GM18505 (cell line): ENCODE measurements at regions not wholly inside any gene's neighbourhood (a gene's known extent, or its start where the extent isn't known, plus 50 kb on each side); places are given as distances from the start of the nearest gene placed in this dataset.

Experiments used
- ATAC-seq: cut with Tn5 transposase; IDR thresholded peaks from one replicate; pipeline ENCODE4 v1.9.1; 2021; ENCODE audit not compliant: unreplicated experiment
- POLR2A ChIP-seq: IDR thresholded peaks from 4 replicates; pipeline ENCODE4 v1.6.1; 2011; ENCODE audit warnings: borderline replicate concordance; ENCODE audit not compliant: insufficient read depth, insufficient read length; ENCODE audit errors: extremely low read depth

GRCh38 chr5:143671674-143672569, 140.0 kb upstream of the HMHB1 start:
- TF ChIP-seq POLR2A, result no peak
- no peak for ATAC-seq

GRCh38 chr5:143671021-143671420, 140.9 kb upstream of the HMHB1 start:
- no peak for ATAC-seq
- no peak for TF ChIP-seq POLR2A

DNA sequence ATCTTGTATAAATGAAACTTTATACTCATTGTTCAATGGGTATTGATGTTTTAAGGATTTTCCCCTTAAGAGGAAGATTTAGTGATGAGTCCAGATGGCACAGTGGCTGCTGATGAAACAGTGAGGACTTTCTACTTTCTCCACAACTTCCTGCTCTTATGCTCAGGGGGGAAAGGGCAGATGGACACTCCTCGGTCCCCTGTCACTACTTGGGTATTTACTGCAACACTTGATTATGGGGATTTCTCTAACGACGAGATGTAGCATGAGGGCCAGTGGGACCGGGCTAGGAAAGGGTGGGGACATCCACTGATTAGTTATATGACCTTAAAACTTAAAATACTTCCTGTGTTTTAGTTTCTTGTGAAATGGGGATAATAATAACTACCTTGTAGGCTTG, 146.1 kb upstream of the HMHB1 start:
- ATAC-seq, result no peak
- no peak for TF ChIP-seq POLR2A

DNA sequence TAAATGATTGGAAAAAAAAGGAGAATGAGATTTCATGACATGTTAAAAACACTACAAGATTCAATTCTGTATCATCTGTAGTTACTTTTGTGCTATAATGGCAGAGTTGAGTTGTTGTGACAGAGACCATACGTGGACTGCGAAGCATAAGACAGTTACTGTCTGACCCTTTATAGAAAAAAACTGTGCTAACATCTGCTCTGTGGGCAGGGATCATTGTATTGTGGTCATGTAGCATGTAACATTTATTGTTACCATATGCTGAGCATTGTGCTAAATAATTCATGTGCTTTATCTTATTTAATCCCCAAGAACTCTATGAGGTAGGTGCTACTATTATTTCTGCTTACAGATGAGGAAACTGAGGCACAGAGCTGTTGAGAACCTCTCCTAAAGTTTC, 147.3 kb upstream of the HMHB1 start:
- no peak for ATAC-seq
- TF ChIP-seq POLR2A, result no peak

- ATAC-seq, result no peak
- TF ChIP-seq POLR2A, result no peak
Measured at GRCh38 chr5:143663872-143664271, 148.1 kb upstream of the HMHB1 start.

DNA sequence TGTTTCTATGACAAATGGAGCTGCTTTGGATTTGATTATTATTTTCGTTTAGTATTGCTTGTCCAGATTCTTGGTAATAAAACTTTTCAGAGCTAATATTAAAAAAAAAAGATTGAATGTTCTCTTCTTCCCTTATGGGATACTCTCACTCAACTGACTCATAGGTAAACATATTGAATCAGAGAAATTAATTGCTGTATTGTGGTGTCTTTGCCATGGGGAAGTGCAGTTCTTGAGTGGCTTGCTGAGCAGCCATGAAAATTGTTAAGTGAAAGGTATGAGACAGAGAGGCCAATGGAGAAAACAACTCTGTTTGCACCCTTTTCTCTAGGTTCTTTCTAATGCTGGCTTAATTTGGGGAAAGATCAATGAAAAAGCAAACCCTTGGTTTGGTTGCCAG, 149.9 kb upstream of the HMHB1 start:
- ATAC-seq, result no peak

GRCh38 chr5:143660625-143661024, 151.3 kb upstream of the HMHB1 start:
- no peak for ATAC-seq
- no peak for TF ChIP-seq POLR2A

More for the DNA sequence above, 149.9 kb upstream of the HMHB1 start:
- TF ChIP-seq POLR2A, result no peak

- no peak for TF ChIP-seq POLR2A
- no peak for ATAC-seq
Measured at GRCh38 chr5:143659599-143660238, 152.2 kb upstream of the HMHB1 start.

DNA sequence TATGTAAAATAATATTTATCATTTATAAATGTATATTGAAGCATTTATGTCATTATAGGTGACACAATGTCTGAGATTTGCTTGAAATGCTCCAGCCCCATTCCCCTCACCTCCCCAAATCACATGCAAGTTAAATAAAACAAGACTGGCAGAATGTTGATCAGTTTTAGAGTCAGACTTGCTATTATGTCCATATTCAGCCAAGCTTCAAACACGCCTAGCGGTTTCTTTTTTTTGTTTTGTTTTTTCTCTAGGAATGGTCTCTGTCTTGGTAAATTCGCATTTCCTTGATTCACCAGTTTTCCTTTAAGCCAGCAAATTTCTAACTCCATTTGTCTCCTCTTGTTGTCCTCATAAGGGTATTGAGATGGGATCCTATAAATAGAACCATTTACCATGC, 153.0 kb upstream of the HMHB1 start:
- no peak for TF ChIP-seq POLR2A
- no peak for ATAC-seq

- ATAC-seq, result no peak
- no peak for TF ChIP-seq POLR2A
Measured at GRCh38 chr5:143657647-143658285, 154.2 kb upstream of the HMHB1 start.

DNA sequence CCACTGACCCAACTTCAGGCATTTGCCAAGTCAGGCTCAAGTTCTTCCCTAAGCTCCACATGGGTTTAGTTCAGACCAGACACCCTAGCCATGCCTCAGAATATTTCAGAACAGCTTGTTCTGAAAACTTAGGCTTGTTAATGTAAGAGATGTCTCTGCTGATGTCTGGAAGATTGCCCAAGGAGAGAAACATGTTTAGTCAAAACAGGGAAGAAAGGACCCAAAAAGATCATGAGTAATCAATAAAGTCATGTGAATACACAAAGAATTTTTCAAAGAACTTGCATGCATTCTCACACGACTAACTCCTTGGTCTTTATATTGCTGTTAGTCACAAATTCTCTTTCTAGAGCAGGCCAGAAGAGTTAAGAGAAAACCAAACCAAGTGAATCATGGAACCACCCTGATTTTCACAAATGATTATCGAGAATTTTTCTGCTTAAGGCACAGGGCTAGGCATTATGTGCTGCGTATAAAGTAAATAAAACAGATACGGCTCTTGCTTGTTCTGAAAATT, 158.1 kb upstream of the HMHB1 start:
- no peak for TF ChIP-seq POLR2A
- ATAC-seq, result no peak

DNA sequence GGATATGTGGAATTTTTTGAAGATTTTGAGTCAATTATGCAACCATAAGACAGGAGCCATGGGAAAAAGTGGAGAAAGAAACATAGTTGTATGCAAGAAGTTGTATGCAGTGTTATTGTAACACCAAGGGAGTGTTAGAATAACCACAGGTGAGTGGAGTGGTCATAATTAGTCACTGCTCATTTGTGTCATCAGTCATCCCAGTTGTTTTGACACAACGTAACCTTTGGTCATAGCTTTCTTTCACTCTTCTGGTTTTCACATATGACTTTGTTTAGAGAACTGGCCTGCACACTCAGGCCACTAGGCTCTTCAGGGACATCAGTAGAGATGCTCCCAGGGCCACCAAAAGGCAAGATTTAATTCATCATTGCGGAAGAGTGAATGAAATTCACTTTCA, 158.7 kb upstream of the HMHB1 start:
- no peak for ATAC-seq

GRCh38 chr5:143652108-143652700, 159.8 kb upstream of the HMHB1 start:
- no peak for TF ChIP-seq POLR2A
- no peak for ATAC-seq

More for the DNA sequence above, 158.7 kb upstream of the HMHB1 start:
- TF ChIP-seq POLR2A, result no peak
